Epithelial cell of esophagus (primary cell): ENCODE measurements at regions not wholly inside any gene's neighbourhood (a gene's known extent, or its start where the extent isn't known, plus 50 kb on each side); places are given as distances from the start of the nearest gene placed in this dataset.

ENCODE experiments used
- DNase-seq: peaks from one replicate; pipeline ENCODE4 v3.0.0; 2010; ENCODE audit warnings: low read depth
- H3K4me3 ChIP-seq: 2 replicates; pipeline ENCODE4 v1.5.1; 2011; ENCODE audit warnings: mild to moderate bottlenecking, low read length, control low read depth
- CTCF ChIP-seq: IDR thresholded peaks from 2 replicates; pipeline ENCODE4 v1.5.1; 2011; ENCODE audit warnings: low read depth, mild to moderate bottlenecking, low read length, control low read depth, inconsistent platforms; ENCODE audit not compliant: insufficient read depth; ENCODE audit errors: missing control alignments

DNA sequence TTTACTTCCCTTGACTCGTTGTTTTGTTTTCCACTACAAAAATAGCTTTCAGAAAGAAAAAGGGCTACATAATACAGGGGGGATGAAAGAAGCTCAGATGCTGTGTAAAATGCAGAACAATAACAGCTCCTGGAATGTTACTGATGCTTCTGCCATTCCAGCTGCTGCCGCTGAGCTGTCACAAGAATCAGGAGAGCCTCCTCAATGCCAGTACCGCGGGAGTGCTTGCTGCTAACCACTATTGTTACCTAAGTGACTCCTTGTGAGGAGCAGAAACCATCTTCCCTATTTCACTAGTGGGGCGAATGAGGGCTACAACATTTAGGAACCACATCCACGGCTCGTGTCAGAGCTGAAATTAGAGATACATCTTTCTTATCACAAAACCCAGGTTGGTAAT lies 384.8 kb downstream of the GALR1 start:
- DNase-seq = no peak
- no peak overlapping the region for H3K4me3 ChIP-seq
- no peak for TF ChIP-seq CTCF

GRCh38 chr18:77635451-77635850 lies 385.8 kb downstream of the GALR1 start:
- TF ChIP-seq CTCF = no peak
- no peak for DNase-seq
- no peak overlapping the region for H3K4me3 ChIP-seq

DNA sequence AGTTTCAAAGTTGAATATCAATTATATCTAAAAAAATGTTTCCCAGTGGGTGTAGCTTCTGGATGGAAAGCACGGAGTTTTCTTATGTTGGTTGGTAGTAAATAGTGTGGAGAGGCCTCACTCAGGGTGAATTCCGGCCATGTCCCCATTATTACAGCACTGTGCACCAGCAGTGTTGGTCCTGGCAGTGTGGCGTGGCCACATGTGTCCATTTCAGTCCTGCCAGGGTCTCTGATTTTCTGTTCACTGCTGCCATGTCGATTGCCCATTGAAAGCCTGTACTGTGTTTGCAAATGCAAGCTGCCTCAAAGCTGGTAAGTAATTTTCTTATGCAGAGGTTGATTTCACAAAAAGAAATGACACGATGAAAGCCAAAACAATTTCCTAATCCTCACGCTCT lies 386.2 kb downstream of the GALR1 start:
- TF ChIP-seq CTCF = no peak
- no peak overlapping the region for H3K4me3 ChIP-seq
- DNase-seq = no peak

DNA sequence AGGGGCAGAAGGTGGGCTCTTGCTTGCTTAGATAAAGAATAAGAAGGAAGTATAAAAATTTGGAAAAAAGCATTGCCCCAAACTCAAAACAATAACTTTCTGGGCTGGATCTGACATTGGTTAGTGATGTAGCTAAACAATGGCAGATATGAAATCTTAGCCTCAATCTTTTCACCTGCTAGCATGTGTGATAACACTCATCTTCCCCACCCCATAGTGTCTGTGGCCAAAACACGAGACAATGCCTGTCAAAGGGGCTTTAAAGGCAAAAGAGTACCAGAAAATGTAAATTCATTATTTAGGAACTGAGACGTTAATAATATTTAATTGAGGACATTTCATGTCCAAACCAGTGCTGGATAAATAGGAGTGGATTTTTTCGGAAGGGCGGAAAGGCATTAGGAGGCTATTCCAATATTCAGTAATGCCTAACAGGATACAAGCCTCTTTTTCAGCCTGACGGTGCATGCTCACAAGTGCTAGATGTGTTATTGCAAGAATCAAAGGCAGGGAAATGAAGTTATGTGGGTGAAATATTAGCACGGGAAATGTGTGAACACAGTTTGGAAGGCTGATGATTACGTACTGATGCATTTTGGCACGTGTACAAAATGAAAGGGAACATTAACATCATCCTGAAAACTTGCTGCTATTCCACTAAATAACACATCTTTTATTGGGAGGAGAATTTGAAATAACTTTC lies 395.7 kb downstream of the GALR1 start:
- H3K4me3 ChIP-seq = no peak overlapping the region
- no peak for DNase-seq
- TF ChIP-seq CTCF = no peak

GRCh38 chr18:77647472-77647871 lies 397.8 kb downstream of the GALR1 start:
- DNase-seq = no peak
- no peak overlapping the region for H3K4me3 ChIP-seq
- no peak for TF ChIP-seq CTCF

DNA sequence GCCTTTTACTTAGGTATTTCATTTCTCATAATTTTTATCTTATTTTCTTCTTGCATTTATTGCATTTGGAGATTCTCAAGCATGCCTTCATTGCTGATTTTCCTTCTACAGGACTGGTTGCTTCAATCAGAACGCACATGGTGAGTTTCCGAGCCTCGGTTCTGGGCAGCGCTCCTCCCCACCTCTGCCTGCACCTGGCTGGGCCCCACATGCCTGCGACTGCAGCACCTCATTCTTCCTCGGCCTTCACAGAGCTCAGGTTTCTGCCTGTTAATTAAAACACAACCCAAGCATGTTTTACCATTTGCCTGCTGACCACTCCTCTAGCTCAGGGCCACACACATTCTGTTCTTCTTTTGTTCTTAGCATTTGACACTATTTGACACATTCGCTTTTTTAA lies 398.8 kb downstream of the GALR1 start:
- no peak for TF ChIP-seq CTCF
- DNase-seq = no peak
- no peak overlapping the region for H3K4me3 ChIP-seq

DNA sequence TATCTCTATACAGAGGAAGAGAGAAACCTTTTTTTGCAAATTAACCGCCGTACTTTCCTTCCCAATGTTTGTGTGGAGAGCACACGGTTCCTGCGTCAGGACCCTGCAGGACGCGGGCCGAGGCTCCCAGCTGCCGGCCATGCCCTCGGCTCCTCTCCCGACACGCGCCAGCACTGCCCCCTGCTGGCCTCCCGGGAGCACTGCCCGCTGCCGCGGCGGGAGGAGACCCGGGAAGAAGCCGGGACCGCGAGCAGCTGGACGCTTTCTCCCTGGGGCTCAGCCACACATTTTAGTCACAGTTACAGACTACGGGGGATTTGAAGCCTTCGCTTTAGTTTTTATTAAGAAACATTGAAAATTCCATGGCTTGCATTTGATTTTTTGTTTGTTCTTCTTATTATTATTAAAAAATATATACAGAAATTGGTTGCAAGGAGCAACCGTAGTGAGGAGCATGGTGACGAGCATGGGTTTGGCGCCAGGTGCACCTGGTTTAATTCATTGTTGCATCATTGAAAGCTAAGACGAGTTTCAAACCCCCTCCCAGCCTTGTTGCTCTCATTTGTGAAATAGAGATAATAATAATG lies 401.2 kb downstream of the GALR1 start:
- DNase-seq = peak; percentile 15
- TF ChIP-seq CTCF = no peak
- H3K4me3 ChIP-seq = no peak overlapping the region
